H1 (cell line): ENCODE measurements at regions not wholly inside any gene's neighbourhood (a gene's known extent, or its start where the extent isn't known, plus 50 kb on each side); places are given as distances from the start of the nearest gene placed in this dataset.

Experiments used
- CTCF ChIA-PET: fragments of 300-600 bp; sonication (Branson Sonifier 250); formaldehyde crosslinking; loops from one replicate; lab custom pipeline; 2021; ENCODE audit not compliant: partially characterized antibody; lab: Charles Lee
- POLR2A ChIA-PET: fragments of 300-600 bp; sonication (Branson Sonifier 250); formaldehyde crosslinking; loops from one replicate; lab custom pipeline; 2021; ENCODE audit warnings: inconsistent platforms; ENCODE audit not compliant: partially characterized antibody; lab: Charles Lee
- DNase-seq, 2 experiments: peaks; one replicate each; pipeline versions ENCODE4 v3.0.0 to v3.0.0-alpha.2; 2010 to 2022; ENCODE audit warnings: low spot score in 2 of 2, low read depth in 1 of 2, mixed read lengths in 1 of 2
- FAIRE-seq: peaks from 2 replicates; lab custom pipeline; 2011; peaks lifted over from hg19 to GRCh38; lab: Jason Lieb, UNC
- H2AFZ ChIP-seq: 2 replicates; pipeline ENCODE4 v1.8.1; 2012; ENCODE audit warnings: low read length, inconsistent platforms
- H2AK5ac ChIP-seq: 2 replicates; pipeline ENCODE4 v1.6.1; 2013; ENCODE audit warnings: low read depth, low read length
- H2BK120ac ChIP-seq: replicated peaks from 2 replicates; pipeline ENCODE3; 2013; ENCODE audit warnings: low read depth, low read length, inconsistent platforms
- H2BK12ac ChIP-seq: 2 replicates; pipeline ENCODE4 v1.6.1; 2013; ENCODE audit warnings: low read depth, low read length
- H2BK15ac ChIP-seq: 2 replicates; pipeline ENCODE4 v1.6.1; 2013; ENCODE audit warnings: low read length
- H2BK20ac ChIP-seq: 2 replicates; pipeline ENCODE4 v1.6.1; 2013; ENCODE audit warnings: low read length
- H2BK5ac ChIP-seq: 2 replicates; pipeline ENCODE4 v1.6.1; 2013; ENCODE audit warnings: low read depth, low read length
- H3K14ac ChIP-seq: 2 replicates; pipeline ENCODE4 v1.6.1; 2013; ENCODE audit warnings: inconsistent platforms; ENCODE audit not compliant: insufficient read length
- H3K18ac ChIP-seq: 2 replicates; pipeline ENCODE4 v1.6.1; 2013; ENCODE audit warnings: low read length; ENCODE audit errors: extremely low read depth
- H3K23ac ChIP-seq: 2 replicates; pipeline ENCODE4 v1.6.1; 2013; ENCODE audit warnings: inconsistent platforms; ENCODE audit not compliant: insufficient read length
- H3K23me2 ChIP-seq: 2 replicates; pipeline ENCODE4 v1.6.1; 2013; ENCODE audit warnings: low read depth, low read length
- H3K27ac ChIP-seq: 2 replicates; pipeline ENCODE4 v1.6.1; 2011; ENCODE audit warnings: low read depth, low read length, inconsistent platforms
- H3K27me3 ChIP-seq, 4 experiments: replicated peaks in 1 of 4; 1 replicate in 1 of 4; 2 replicates in 3 of 4; pipeline versions ENCODE4 v1.6.1 to v1.8.1; 2011 to 2013; ENCODE audit warnings: low read length in 3 of 4, mild to moderate bottlenecking in 3 of 4, inconsistent platforms in 2 of 4, mixed read lengths in 2 of 4, moderate library complexity in 1 of 4; ENCODE audit not compliant: control insufficient read depth in 3 of 4, insufficient read depth in 3 of 4; ENCODE audit errors: extremely low read depth in 1 of 4
- H3K36me3 ChIP-seq, 4 experiments: 2 replicates each; pipeline versions ENCODE4 v1.6.1 to v1.8.1; 2011 to 2013; ENCODE audit warnings: mild to moderate bottlenecking in 4 of 4, low read length in 3 of 4, moderate library complexity in 2 of 4, control low read depth in 1 of 4, inconsistent platforms in 1 of 4; ENCODE audit not compliant: insufficient read depth in 4 of 4, control insufficient read depth in 2 of 4
- H3K4ac ChIP-seq: replicated peaks from 2 replicates; pipeline ENCODE3; 2013; ENCODE audit warnings: low read length, low read depth, mixed read lengths, inconsistent platforms; ENCODE audit not compliant: insufficient read length
- H3K4me1 ChIP-seq, 4 experiments: replicated peaks in 1 of 4; 1 replicate in 1 of 4; 2 replicates in 3 of 4; pipeline versions ENCODE4 v1.6.1 to v1.8.1; 2011 to 2013; ENCODE audit warnings: low read length in 3 of 4, inconsistent platforms in 2 of 4, mixed read lengths in 1 of 4; ENCODE audit not compliant: insufficient read depth in 4 of 4, control insufficient read depth in 3 of 4
- H3K4me2 ChIP-seq, 2 experiments: 2 replicates each; pipeline versions ENCODE4 v1.6.1 to v1.8.1; 2011 to 2013; ENCODE audit warnings: low read depth in 2 of 2, low read length in 2 of 2, control low read depth in 1 of 2, inconsistent platforms in 1 of 2, mild to moderate bottlenecking in 1 of 2; ENCODE audit not compliant: insufficient read depth in 1 of 2
- H3K4me3 ChIP-seq, 4 experiments: fragments of 200-600, 300-600 bp in 1 of 4; sonication (generic), shearing (Covaris generic), sonication (Bioruptor Twin) in 1 of 4; 2 replicates each; pipeline versions ENCODE4 v1.5.1 to v1.8.1; 2011 to 2016; ENCODE audit warnings: low read length in 4 of 4, low read depth in 3 of 4, control low read depth in 2 of 4, inconsistent platforms in 2 of 4, mild to moderate bottlenecking in 2 of 4, mixed read lengths in 1 of 4, moderate library complexity in 1 of 4; ENCODE audit not compliant: insufficient read depth in 2 of 4; ENCODE audit errors: extremely low read depth in 1 of 4
- H3K56ac ChIP-seq: replicated peaks from 2 replicates; pipeline ENCODE3; 2013; ENCODE audit warnings: low read depth, mild to moderate bottlenecking, mixed read lengths, low read length, inconsistent platforms; ENCODE audit not compliant: insufficient read length
- H3K79me1 ChIP-seq: 2 replicates; pipeline ENCODE4 v1.6.1; 2013; ENCODE audit warnings: low read depth, low read length, control low read depth
- H3K79me2 ChIP-seq, 2 experiments: 2 replicates each; pipeline versions ENCODE4 v1.6.1 to v1.8.1; 2012 to 2013; ENCODE audit warnings: low read length in 2 of 2, mild to moderate bottlenecking in 2 of 2, inconsistent platforms in 1 of 2; ENCODE audit not compliant: insufficient read depth in 2 of 2, control insufficient read depth in 1 of 2
- H3K9ac ChIP-seq, 4 experiments: replicated peaks in 1 of 4; 1 replicate in 1 of 4; 2 replicates in 3 of 4; pipeline versions ENCODE4 v1.6.1 to v1.8.1; 2011 to 2013; ENCODE audit warnings: low read depth in 3 of 4, low read length in 3 of 4, control low read depth in 2 of 4, mild to moderate bottlenecking in 2 of 4, moderate library complexity in 2 of 4, inconsistent platforms in 1 of 4; ENCODE audit errors: extremely low read depth in 1 of 4
- H3K9me3 ChIP-seq, 2 experiments: 2 replicates each; pipeline versions ENCODE4 v1.6.1 to v1.8.1; 2012 to 2013; ENCODE audit warnings: mild to moderate bottlenecking in 2 of 2, moderate library complexity in 2 of 2, control low read depth in 1 of 2, inconsistent platforms in 1 of 2, low read depth in 1 of 2, low read length in 1 of 2, mixed read lengths in 1 of 2; ENCODE audit not compliant: insufficient read depth in 2 of 2
- H4K20me1 ChIP-seq, 2 experiments: replicated peaks in 1 of 2; 2 replicates each; pipeline versions ENCODE3 to v1.8.1; 2011 to 2013; ENCODE audit warnings: inconsistent platforms in 2 of 2, low read length in 2 of 2, mild to moderate bottlenecking in 1 of 2; ENCODE audit not compliant: insufficient read depth in 2 of 2, control insufficient read depth in 1 of 2
- H4K5ac ChIP-seq: 2 replicates; pipeline ENCODE4 v1.6.1; 2013; ENCODE audit warnings: low read length, low read depth, mixed read lengths, inconsistent platforms; ENCODE audit not compliant: insufficient read length
- H4K8ac ChIP-seq: 2 replicates; pipeline ENCODE4 v1.8.0; 2013; ENCODE audit warnings: mild to moderate bottlenecking, moderate library complexity, low read length, inconsistent platforms; ENCODE audit not compliant: insufficient read depth; ENCODE audit errors: extremely low read depth
- H4K91ac ChIP-seq: replicated peaks from 2 replicates; pipeline ENCODE3; 2013; ENCODE audit warnings: low read length, mixed read lengths, inconsistent platforms; ENCODE audit not compliant: insufficient read length
- CHD2 ChIP-seq: IDR thresholded peaks from 2 replicates; pipeline ENCODE4 v1.6.1; 2012; ENCODE audit warnings: low read length, improper control_type of control experiment
- EZH2 ChIP-seq: fragments of 200-600 bp; sonication (generic); IDR thresholded peaks from 2 replicates; pipeline ENCODE4 v1.7.1; 2012; ENCODE audit warnings: low read depth, mild to moderate bottlenecking, moderate library complexity, low read length, inconsistent platforms; ENCODE audit not compliant: severe bottlenecking
- GABPA ChIP-seq: IDR thresholded peaks from 2 replicates; pipeline ENCODE4 v1.6.1; 2011; ENCODE audit warnings: mild to moderate bottlenecking, low read length, moderate library complexity, borderline replicate concordance; ENCODE audit not compliant: insufficient read depth
- GTF2F1 ChIP-seq: IDR thresholded peaks from 2 replicates; pipeline ENCODE4 v1.6.1; 2012; ENCODE audit warnings: low read depth, low read length, improper control_type of control experiment, borderline replicate concordance
- MAFK ChIP-seq: IDR thresholded peaks from 2 replicates; pipeline ENCODE4 v1.6.1; 2012; ENCODE audit warnings: low read depth, mild to moderate bottlenecking, improper control_type of control experiment, low read length
- MAX ChIP-seq: IDR thresholded peaks from 2 replicates; pipeline ENCODE4 v1.6.1; 2012; ENCODE audit warnings: inconsistent platforms
- NRF1 ChIP-seq: IDR thresholded peaks from 2 replicates; pipeline ENCODE4 v1.6.1; 2011; ENCODE audit warnings: mild to moderate bottlenecking, low read depth, low read length, improper control_type of control experiment
- PHF8 ChIP-seq: fragments of 200-600 bp; sonication (generic); conservative IDR thresholded peaks from 2 replicates; pipeline ENCODE4 v1.7.1; 2012; ENCODE audit warnings: low read depth, mild to moderate bottlenecking, inconsistent platforms, low read length, moderate library complexity
- SAP30 ChIP-seq: fragments of 300-600 bp; sonication (generic); IDR thresholded peaks from 2 replicates; pipeline ENCODE4 v1.7.1; 2012; ENCODE audit warnings: low read length, moderate library complexity, mild to moderate bottlenecking, inconsistent platforms; ENCODE audit not compliant: insufficient read depth, insufficient replicate concordance
- SP1 ChIP-seq: IDR thresholded peaks from 2 replicates; pipeline ENCODE4 v1.6.1; 2011; ENCODE audit warnings: low read depth, low read length
- TAF7 ChIP-seq: optimal IDR thresholded peaks from 2 replicates; pipeline ENCODE3; 2011; ENCODE audit warnings: low read depth, mild to moderate bottlenecking, inconsistent platforms, low read length, moderate library complexity, borderline replicate concordance
- TBP ChIP-seq: IDR thresholded peaks from 2 replicates; pipeline ENCODE4 v1.6.1; 2011; ENCODE audit warnings: low read depth, low read length, improper control_type of control experiment
- TCF12 ChIP-seq: IDR thresholded peaks from 2 replicates; pipeline ENCODE4 v1.6.1; 2011; ENCODE audit warnings: low read depth, mild to moderate bottlenecking, low read length
- USF2 ChIP-seq: IDR thresholded peaks from 2 replicates; pipeline ENCODE4 v1.6.1; 2011; ENCODE audit warnings: low read length, improper control_type of control experiment
- WGBS, 2 experiments: shearing (Covaris generic) in 1 of 2; methylation state at CpG; one replicate each; pipeline versions ENCODE4 v1.1.6 to v1.1.7; 2013 to 2015; ENCODE audit warnings: low lambda C conversion rate in 2 of 2, mixed read lengths in 2 of 2, inconsistent platforms in 1 of 2, low coverage in 1 of 2, missing lambda C conversion rate in 1 of 2; ENCODE audit not compliant: insufficient replicate concordance in 2 of 2, insufficient coverage in 1 of 2, insufficient read length in 1 of 2; ENCODE audit errors: extremely low coverage in 1 of 2, missing lambda C conversion rate in 1 of 2; 5-methylcytosine and 5-hydroxymethylcytosine counted together

- no peak overlapping the region for H3K9ac ChIP-seq
- H3K79me2 ChIP-seq: no peaks in the 10 kb centered on the region
- no peak overlapping the region for H3K4me3 ChIP-seq
- no peak overlapping the region for H2BK120ac ChIP-seq
- H3K14ac ChIP-seq: no peak overlapping the region
- no peak overlapping the region for H4K91ac ChIP-seq
- no peak overlapping the region for H2BK20ac ChIP-seq
- H3K23me2 ChIP-seq: no peaks in the 10 kb centered on the region
- no peak overlapping the region for H2BK15ac ChIP-seq
- H3K4ac ChIP-seq: no peak overlapping the region
- no peaks in the 10 kb centered on the region for H3K9me3 ChIP-seq
- WGBS, 2 experiments: 79% methylated on average over 2 of the region's 2 CpGs; no CpG with 5 or more reads in 1 of the 2 experiments
- no peaks in the 10 kb centered on the region for H4K20me1 ChIP-seq
- FAIRE-seq (no peak), DNase-seq (no peak)
- H2BK5ac ChIP-seq: no peak overlapping the region
- peaks cover 0 to 5% (median 2%) of the 10 kb centered on the region in 4 experiments; a peak in 2 of 7 replicates for H3K4me1 ChIP-seq
- H3K18ac ChIP-seq: no peak overlapping the region
- no peaks in the 10 kb centered on the region for H3K27me3 ChIP-seq
- H3K27ac ChIP-seq: no peak overlapping the region
- ChIA-PET POLR2A (no interaction called here), CTCF (interaction anchor here (0.9 to 15.6 kb wide), 6 partner anchors 8 to 330 kb away, joined by 3 to 268 read pairs (median 4); no protein-coding TSS in a partner anchor)
- H3K79me1 ChIP-seq: no peaks in the 10 kb centered on the region
- H4K8ac ChIP-seq: no peak overlapping the region
- no peak overlapping the region for H2BK12ac ChIP-seq
- no peak overlapping the region for H3K4me2 ChIP-seq
- no peak overlapping the region for H3K23ac ChIP-seq
- no peak overlapping the region for H3K56ac ChIP-seq
- no peak overlapping the region for H4K5ac ChIP-seq
- no peak overlapping the region for H2AK5ac ChIP-seq
- no peaks in the 10 kb centered on the region for H3K36me3 ChIP-seq
- no peak overlapping the region for H2AFZ ChIP-seq
- TF ChIP-seq USF2: no peak
- TF ChIP-seq GABPA: no peak
- TF ChIP-seq TAF7: no peak
- no peak for TF ChIP-seq EZH2
- no peak for TF ChIP-seq MAX
- no peak for TF ChIP-seq GTF2F1
- TF ChIP-seq TCF12: no peak
- TF ChIP-seq SP1: no peak
- no peak for TF ChIP-seq CHD2
- no peak for TF ChIP-seq TBP
- TF ChIP-seq MAFK: no peak
- no peak for TF ChIP-seq NRF1
- no peak for TF ChIP-seq SAP30
- TF ChIP-seq PHF8: no peak
These were observed 52.9 kb upstream of the RNF144B start for GRCh38 chr6:18334251-18334650.
